HG02763 (cell line): ENCODE measurements at regions not wholly inside any gene's neighbourhood (a gene's known extent, or its start where the extent isn't known, plus 50 kb on each side); places are given as distances from the start of the nearest gene placed in this dataset.

Source experiments
- ATAC-seq: cut with Tn5 transposase; IDR thresholded peaks from one replicate; pipeline ENCODE4 v1.9.1; 2021; ENCODE audit warnings: mild to moderate bottlenecking, moderate library complexity; ENCODE audit not compliant: unreplicated experiment

DNA sequence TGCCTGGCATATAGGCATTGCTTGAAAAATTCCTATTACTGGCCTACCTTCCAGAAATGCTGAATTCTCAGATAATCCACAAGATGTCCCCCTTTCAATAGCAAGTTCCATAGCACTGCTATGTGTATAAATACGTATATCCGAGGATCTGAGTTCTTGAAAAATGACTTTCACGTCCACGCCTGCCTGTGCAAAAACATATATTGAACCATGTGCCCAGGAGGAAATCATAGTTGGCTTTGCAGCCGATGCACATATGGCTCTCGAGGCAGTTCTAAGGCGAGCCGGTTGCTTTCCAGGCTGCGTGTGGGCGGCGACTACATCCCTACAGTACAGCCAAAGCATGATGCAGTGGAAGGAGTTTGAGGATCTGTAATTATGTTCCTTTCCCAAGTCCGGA lies 55.4 kb upstream of the ESX1 start:
- no peak for ATAC-seq

DNA sequence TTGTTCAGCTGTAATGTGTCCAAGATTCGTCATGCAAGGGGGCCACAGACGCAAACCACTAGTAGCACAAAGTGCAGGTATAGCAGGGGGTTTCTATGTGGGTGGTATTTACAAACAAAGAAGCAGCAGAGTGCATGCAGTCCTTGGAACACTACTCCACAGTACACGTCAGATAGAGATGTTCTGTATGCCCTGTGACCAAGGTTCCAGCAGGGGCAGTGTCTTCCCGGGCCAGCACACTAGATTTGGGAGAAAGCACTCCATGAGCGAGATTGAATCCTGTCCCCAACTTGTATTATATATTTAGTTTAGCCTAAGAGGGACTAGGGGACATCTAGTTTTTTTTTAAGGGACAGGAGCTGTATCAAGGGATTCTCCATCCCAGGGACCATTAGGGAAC lies 54.4 kb upstream of the ESX1 start:
- ATAC-seq: no peak

DNA sequence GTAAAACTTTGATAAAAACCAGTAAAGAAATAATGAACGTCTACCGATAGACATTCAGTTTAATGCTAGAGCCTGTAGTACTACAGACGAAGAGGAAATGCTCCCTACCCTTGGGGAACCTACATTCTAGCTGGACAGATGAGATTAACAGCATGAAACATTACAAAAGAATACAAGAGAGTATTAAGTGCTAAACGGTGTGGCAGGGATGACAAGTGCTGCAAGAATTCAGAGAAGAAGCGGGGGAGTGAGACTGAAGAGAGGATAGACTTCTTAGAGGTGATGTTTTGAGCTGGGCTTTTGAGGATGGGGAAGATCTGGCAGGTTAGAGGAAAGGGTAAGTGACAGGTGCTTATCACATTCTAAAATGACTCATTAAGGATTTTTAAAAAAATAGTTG lies 52.6 kb upstream of the ESX1 start:
- ATAC-seq: no peak

- no peak for ATAC-seq
Measured at GRCh38 chrX:104306180-104306579, 51.4 kb upstream of the ESX1 start.
